GM12878 (cell line): ENCODE measurements at regions not wholly inside any gene's neighbourhood (a gene's known extent, or its start where the extent isn't known, plus 50 kb on each side); places are given as distances from the start of the nearest gene placed in this dataset.

Source experiments
- MXI1 ChIP-seq: fragments of 150-350 bp; IDR thresholded peaks from 2 replicates; pipeline ENCODE4 v1.6.1; 2011; ENCODE audit warnings: low read depth, mild to moderate bottlenecking, inconsistent platforms, low read length, improper control_type of control experiment
- SMAD5 ChIP-seq: IDR thresholded peaks from 2 replicates; pipeline ENCODE4 v1.6.1; 2016; ENCODE audit warnings: antibody characterized with exemption, low read depth
- SMC3 ChIP-seq: IDR thresholded peaks from 2 replicates; pipeline ENCODE4 v1.6.1; 2011; ENCODE audit warnings: low read length, improper control_type of control experiment, borderline replicate concordance
- SUZ12 ChIP-seq: fragments of 200-600 bp; sonication (generic); IDR thresholded peaks from one replicate; pipeline ENCODE4 v1.6.1; 2018; ENCODE audit warnings: antibody characterized with exemption, mild to moderate bottlenecking; ENCODE audit not compliant: unreplicated experiment
- ZBTB11 ChIP-seq: fragments of 450-650 bp; formaldehyde crosslinking; IDR thresholded peaks from 2 replicates; pipeline ENCODE4 v1.5.0; 2022; ENCODE audit warnings: mild to moderate bottlenecking, missing genetic modification characterization
- ZNF687 ChIP-seq: fragments of 450-650 bp; IDR thresholded peaks from 2 replicates; pipeline ENCODE4 v1.6.1; 2017; ENCODE audit warnings: mild to moderate bottlenecking, moderate library complexity

DNA sequence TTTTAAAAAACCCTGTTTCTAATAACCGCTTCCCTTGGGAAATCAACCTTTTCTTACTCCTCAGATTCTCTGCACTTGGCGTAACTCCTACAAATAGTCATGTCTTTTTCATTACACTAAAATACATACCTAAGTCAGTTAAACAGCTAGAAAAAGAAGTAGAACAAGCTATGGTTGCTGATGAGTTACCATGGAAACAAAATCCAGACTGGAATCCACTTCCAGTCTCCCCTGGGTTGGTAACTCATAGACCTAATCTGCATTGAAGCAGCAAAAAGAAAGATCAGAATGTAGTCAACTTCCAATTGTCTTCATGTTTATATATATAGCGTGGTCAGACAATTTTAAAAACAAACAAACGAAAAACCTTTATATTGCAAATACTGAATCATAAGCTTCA lies 260.8 kb upstream of the LRRN1 start (continued):
- TF ChIP-seq SMC3 (no peak), SMAD5 (no peak), ZNF687 (no peak), SUZ12 (no peak), MXI1 (no peak), ZBTB11 (no peak)
